SK-N-SH (cell line): ENCODE measurements at regions not wholly inside any gene's neighbourhood (a gene's known extent, or its start where the extent isn't known, plus 50 kb on each side); places are given as distances from the start of the nearest gene placed in this dataset.

Experiments used
- CTCF ChIA-PET: fragments of 300-600, 350-600 bp; formaldehyde crosslinking; extraction: SDS; loops from one replicate; lab custom pipeline; 2021; lab: Yijun Ruan, JAX
- POLR2A ChIA-PET: fragments of 350-600 bp; sonication (Branson Sonifier 250); formaldehyde crosslinking; extraction: SDS; loops from one replicate; lab custom pipeline; 2020; ENCODE audit warnings: antibody characterized with exemption, inconsistent platforms; lab: Yijun Ruan, JAX
- DNase-seq: peaks from one replicate; pipeline ENCODE4 v3.0.0; 2012
- H2AFZ ChIP-seq: fragments of 200-600 bp; sonication (generic); 2 replicates; pipeline ENCODE4 v1.8.1; 2016; ENCODE audit warnings: antibody characterized with exemption, mild to moderate bottlenecking, low read depth
- H3F3A ChIP-seq: fragments of 200-600 bp; sonication (generic); replicated peaks from 2 replicates; pipeline ENCODE3; 2016; ENCODE audit warnings: antibody characterized with exemption, mild to moderate bottlenecking; ENCODE audit not compliant: insufficient read depth
- H3K27ac ChIP-seq, 2 experiments: fragments of 200-500 bp in 1 of 2; fragments of 200-600 bp in 1 of 2; sonication (Bioruptor generic) in 1 of 2; sonication (generic), shearing (Covaris generic) in 1 of 2; 2 replicates each; pipeline versions ENCODE4 v1.5.1 to v1.6.1; 2014 to 2016; ENCODE audit warnings: low read depth in 2 of 2, inconsistent platforms in 1 of 2, low read length in 1 of 2, mild to moderate bottlenecking in 1 of 2, mixed read lengths in 1 of 2
- H3K27me3 ChIP-seq: fragments of 200-600 bp; sonication (generic), shearing (Covaris generic); 2 replicates; pipeline ENCODE4 v1.6.1; 2016; ENCODE audit warnings: mixed run types; ENCODE audit not compliant: insufficient read depth
- H3K36me3 ChIP-seq, 2 experiments: fragments of 200-500 bp in 1 of 2; fragments of 200-600 bp in 1 of 2; sonication (Bioruptor generic) in 1 of 2; sonication (generic) in 1 of 2; replicated peaks in 1 of 2; 2 replicates each; pipeline versions ENCODE3 to v1.5.1; 2014 to 2016; ENCODE audit warnings: low read length in 1 of 2, mild to moderate bottlenecking in 1 of 2; ENCODE audit not compliant: insufficient read depth in 2 of 2, control insufficient read depth in 1 of 2
- H3K4me1 ChIP-seq, 2 experiments: fragments of 200-500 bp in 1 of 2; fragments of 200-600 bp in 1 of 2; sonication (Bioruptor generic) in 1 of 2; sonication (generic), shearing (Covaris generic) in 1 of 2; 2 replicates each; pipeline versions ENCODE4 v1.5.1 to v1.6.1; 2014 to 2016; ENCODE audit warnings: low read depth in 1 of 2, low read length in 1 of 2, mixed run types in 1 of 2; ENCODE audit not compliant: insufficient read depth in 2 of 2, control insufficient read depth in 1 of 2
- H3K4me2 ChIP-seq: fragments of 200-600 bp; sonication (generic), shearing (Covaris generic); 2 replicates; pipeline ENCODE4 v1.6.1; 2017; ENCODE audit warnings: mixed run types
- H3K4me3 ChIP-seq, 2 experiments: fragments of 200-500 bp in 1 of 2; fragments of 200-600 bp in 1 of 2; sonication (Bioruptor generic) in 1 of 2; sonication (generic), shearing (Covaris generic) in 1 of 2; 2 replicates each; pipeline versions ENCODE4 v1.5.1 to v1.8.1; 2014 to 2016; ENCODE audit warnings: low read depth in 2 of 2, inconsistent platforms in 1 of 2, low read length in 1 of 2, mild to moderate bottlenecking in 1 of 2, mixed read lengths in 1 of 2, moderate library complexity in 1 of 2
- H3K79me2 ChIP-seq: fragments of 200-600 bp; sonication (generic); 2 replicates; pipeline ENCODE4 v1.8.1; 2017; ENCODE audit warnings: mild to moderate bottlenecking; ENCODE audit not compliant: insufficient read depth
- H3K9ac ChIP-seq: fragments of 200-600 bp; sonication (generic); 2 replicates; pipeline ENCODE4 v1.6.1; 2017; ENCODE audit warnings: mixed run types
- H3K9me2 ChIP-seq: fragments of 200-600 bp; sonication (generic); 2 replicates; pipeline ENCODE4 v1.6.1; 2017; ENCODE audit warnings: mixed run types
- H3K9me3 ChIP-seq: fragments of 200-600 bp; sonication (generic); 2 replicates; pipeline ENCODE4 v1.6.1; 2017; ENCODE audit warnings: mixed run types, mild to moderate bottlenecking, moderate library complexity
- H4K20me1 ChIP-seq: fragments of 200-600 bp; sonication (generic); 2 replicates; pipeline ENCODE4 v1.6.1; 2017; ENCODE audit warnings: mild to moderate bottlenecking, mixed run types; ENCODE audit not compliant: insufficient read depth
- EP300 ChIP-seq, 2 experiments: IDR thresholded peaks; 2 replicates each; pipeline versions ENCODE4 v1.4.0 to v1.6.1; 2012; ENCODE audit warnings: borderline replicate concordance in 1 of 2, low read depth in 1 of 2, low read length in 1 of 2
- FOSL2 ChIP-seq: IDR thresholded peaks from 2 replicates; pipeline ENCODE4 v1.4.0; 2012; ENCODE audit warnings: low read depth, mild to moderate bottlenecking, moderate library complexity, borderline replicate concordance
- GABPA ChIP-seq: IDR thresholded peaks from 2 replicates; pipeline ENCODE4 v1.4.0; 2012; ENCODE audit warnings: low read depth, mild to moderate bottlenecking
- GATA2 ChIP-seq: sonication (generic); formaldehyde crosslinking; IDR thresholded peaks from 2 replicates; pipeline ENCODE4 v1.5.0; 2020; ENCODE audit warnings: mild to moderate bottlenecking, missing genetic modification reagents
- MEF2A ChIP-seq: IDR thresholded peaks from 2 replicates; pipeline ENCODE4 v1.4.0; 2012; ENCODE audit warnings: low read depth, borderline replicate concordance
- MXI1 ChIP-seq: IDR thresholded peaks from 2 replicates; pipeline ENCODE4 v1.6.1; 2012; ENCODE audit warnings: mild to moderate bottlenecking, low read depth, low read length, improper control_type of control experiment
- RAD21 ChIP-seq: IDR thresholded peaks from 2 replicates; pipeline ENCODE4 v1.6.1; 2012; ENCODE audit warnings: mild to moderate bottlenecking, low read length
- RFX5 ChIP-seq: IDR thresholded peaks from 2 replicates; pipeline ENCODE4 v1.6.1; 2012; ENCODE audit warnings: mild to moderate bottlenecking, improper control_type of control experiment, low read length
- RXRA ChIP-seq: IDR thresholded peaks from 2 replicates; pipeline ENCODE4 v1.4.0; 2012; ENCODE audit warnings: low read depth, mild to moderate bottlenecking, borderline replicate concordance
- SIN3A ChIP-seq: IDR thresholded peaks from 2 replicates; pipeline ENCODE4 v1.6.1; 2012; ENCODE audit warnings: low read depth, mild to moderate bottlenecking, low read length, moderate library complexity, borderline replicate concordance
- TAF1 ChIP-seq: IDR thresholded peaks from 2 replicates; pipeline ENCODE4 v1.6.1; 2012; ENCODE audit warnings: low read depth, mild to moderate bottlenecking, low read length, moderate library complexity, borderline replicate concordance
- WGBS: methylation state at CpG from one replicate; pipeline ENCODE4 v1.1.6; 2017; ENCODE audit warnings: low lambda C conversion rate; 5-methylcytosine and 5-hydroxymethylcytosine counted together
- TF ChIP-seq, protein P1 (sequence below): IDR thresholded peaks from 2 replicates; pipeline ENCODE4 v1.4.0; 2012; ENCODE audit warnings: low read depth
- TF ChIP-seq, protein P2 (sequence below): fragments of 150-350 bp; IDR thresholded peaks from 2 replicates; pipeline ENCODE4 v1.6.1; 2017; ENCODE audit warnings: antibody characterized with exemption, low read length, low read depth, borderline replicate concordance
- TF ChIP-seq, protein P3 (sequence below): IDR thresholded peaks from 2 replicates; pipeline ENCODE4; 2012
- TF ChIP-seq, protein P4 (sequence below): IDR thresholded peaks from 2 replicates; pipeline ENCODE4 v1.6.1; 2012; ENCODE audit warnings: mild to moderate bottlenecking, low read depth, low read length, moderate library complexity
- TF ChIP-seq, protein P5 (sequence below): fragments of 150-350 bp; IDR thresholded peaks from 2 replicates; pipeline ENCODE4 v1.6.1; 2016; ENCODE audit warnings: mild to moderate bottlenecking, low read depth, low read length

DNA sequence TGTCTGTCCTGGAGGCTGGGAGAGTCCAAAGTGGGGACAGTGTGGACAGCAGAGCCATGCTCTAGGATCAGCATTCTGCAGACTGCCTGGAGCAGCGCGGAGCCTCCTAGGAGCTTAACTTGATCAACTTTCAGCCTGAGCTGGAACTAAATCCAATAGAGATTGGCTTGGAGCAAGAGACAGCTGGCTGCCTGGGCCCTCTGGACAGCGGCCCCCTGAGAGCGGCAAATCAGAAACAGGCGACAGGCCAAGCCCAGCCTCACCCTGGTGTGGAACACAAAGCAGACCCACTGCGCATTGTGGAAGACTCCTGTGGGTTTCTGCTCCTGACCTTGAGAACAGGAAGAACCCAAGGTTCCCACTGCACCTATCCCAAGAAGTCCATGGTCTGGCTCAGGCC, 462.2 kb downstream of the TSHZ3 start:
- no peaks in the 10 kb centered on the region for H3K9me2 ChIP-seq
- H3K4me1 ChIP-seq, result peaks cover 0 to 6% of the 10 kb centered on the region in 2 experiments; a peak in 1 of 4 replicates
- WGBS, result 59% methylated on average over 4 of the region's 6 CpGs
- H3K79me2 ChIP-seq, result no peaks in the 10 kb centered on the region
- no peak overlapping the region for H2AFZ ChIP-seq
- no peaks in the 10 kb centered on the region for H3K27me3 ChIP-seq
- no peaks in the 10 kb centered on the region for H4K20me1 ChIP-seq
- POLR2A ChIA-PET, result no interaction called here
- no peaks in the 10 kb centered on the region for H3F3A ChIP-seq
- H3K4me3 ChIP-seq, result no peak overlapping the region
- no peaks in the 10 kb centered on the region for H3K9me3 ChIP-seq
- TF ChIP-seq EP300 (IDR thresholded peaks at IDR 0.05; ENCODE audit: borderline replicate concordance in 1 of 2, low read depth in 1 of 2, low read length in 1 of 2), result no peak
- TF ChIP-seq MXI1, result no peak
- no peak for TF ChIP-seq GATA2 (CRISPR knock-in tag)
- no peak for TF ChIP-seq FOSL2
- TF ChIP-seq, protein P1, sequence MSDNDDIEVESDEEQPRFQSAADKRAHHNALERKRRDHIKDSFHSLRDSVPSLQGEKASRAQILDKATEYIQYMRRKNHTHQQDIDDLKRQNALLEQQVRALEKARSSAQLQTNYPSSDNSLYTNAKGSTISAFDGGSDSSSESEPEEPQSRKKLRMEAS, result no peak
- no peak for TF ChIP-seq SIN3A
- TF ChIP-seq TAF1, result no peak
- TF ChIP-seq, protein P2, sequence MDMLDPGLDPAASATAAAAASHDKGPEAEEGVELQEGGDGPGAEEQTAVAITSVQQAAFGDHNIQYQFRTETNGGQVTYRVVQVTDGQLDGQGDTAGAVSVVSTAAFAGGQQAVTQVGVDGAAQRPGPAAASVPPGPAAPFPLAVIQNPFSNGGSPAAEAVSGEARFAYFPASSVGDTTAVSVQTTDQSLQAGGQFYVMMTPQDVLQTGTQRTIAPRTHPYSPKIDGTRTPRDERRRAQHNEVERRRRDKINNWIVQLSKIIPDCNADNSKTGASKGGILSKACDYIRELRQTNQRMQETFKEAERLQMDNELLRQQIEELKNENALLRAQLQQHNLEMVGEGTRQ, result no peak
- TF ChIP-seq GABPA, result no peak
- TF ChIP-seq, protein P3, sequence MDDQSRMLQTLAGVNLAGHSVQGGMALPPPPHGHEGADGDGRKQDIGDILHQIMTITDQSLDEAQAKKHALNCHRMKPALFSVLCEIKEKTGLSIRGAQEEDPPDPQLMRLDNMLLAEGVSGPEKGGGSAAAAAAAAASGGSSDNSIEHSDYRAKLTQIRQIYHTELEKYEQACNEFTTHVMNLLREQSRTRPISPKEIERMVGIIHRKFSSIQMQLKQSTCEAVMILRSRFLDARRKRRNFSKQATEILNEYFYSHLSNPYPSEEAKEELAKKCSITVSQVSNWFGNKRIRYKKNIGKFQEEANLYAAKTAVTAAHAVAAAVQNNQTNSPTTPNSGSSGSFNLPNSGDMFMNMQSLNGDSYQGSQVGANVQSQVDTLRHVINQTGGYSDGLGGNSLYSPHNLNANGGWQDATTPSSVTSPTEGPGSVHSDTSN, result no peak
- TF ChIP-seq, protein P4, sequence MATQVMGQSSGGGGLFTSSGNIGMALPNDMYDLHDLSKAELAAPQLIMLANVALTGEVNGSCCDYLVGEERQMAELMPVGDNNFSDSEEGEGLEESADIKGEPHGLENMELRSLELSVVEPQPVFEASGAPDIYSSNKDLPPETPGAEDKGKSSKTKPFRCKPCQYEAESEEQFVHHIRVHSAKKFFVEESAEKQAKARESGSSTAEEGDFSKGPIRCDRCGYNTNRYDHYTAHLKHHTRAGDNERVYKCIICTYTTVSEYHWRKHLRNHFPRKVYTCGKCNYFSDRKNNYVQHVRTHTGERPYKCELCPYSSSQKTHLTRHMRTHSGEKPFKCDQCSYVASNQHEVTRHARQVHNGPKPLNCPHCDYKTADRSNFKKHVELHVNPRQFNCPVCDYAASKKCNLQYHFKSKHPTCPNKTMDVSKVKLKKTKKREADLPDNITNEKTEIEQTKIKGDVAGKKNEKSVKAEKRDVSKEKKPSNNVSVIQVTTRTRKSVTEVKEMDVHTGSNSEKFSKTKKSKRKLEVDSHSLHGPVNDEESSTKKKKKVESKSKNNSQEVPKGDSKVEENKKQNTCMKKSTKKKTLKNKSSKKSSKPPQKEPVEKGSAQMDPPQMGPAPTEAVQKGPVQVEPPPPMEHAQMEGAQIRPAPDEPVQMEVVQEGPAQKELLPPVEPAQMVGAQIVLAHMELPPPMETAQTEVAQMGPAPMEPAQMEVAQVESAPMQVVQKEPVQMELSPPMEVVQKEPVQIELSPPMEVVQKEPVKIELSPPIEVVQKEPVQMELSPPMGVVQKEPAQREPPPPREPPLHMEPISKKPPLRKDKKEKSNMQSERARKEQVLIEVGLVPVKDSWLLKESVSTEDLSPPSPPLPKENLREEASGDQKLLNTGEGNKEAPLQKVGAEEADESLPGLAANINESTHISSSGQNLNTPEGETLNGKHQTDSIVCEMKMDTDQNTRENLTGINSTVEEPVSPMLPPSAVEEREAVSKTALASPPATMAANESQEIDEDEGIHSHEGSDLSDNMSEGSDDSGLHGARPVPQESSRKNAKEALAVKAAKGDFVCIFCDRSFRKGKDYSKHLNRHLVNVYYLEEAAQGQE, result no peak
- TF ChIP-seq RXRA, result no peak
- TF ChIP-seq, protein P5, sequence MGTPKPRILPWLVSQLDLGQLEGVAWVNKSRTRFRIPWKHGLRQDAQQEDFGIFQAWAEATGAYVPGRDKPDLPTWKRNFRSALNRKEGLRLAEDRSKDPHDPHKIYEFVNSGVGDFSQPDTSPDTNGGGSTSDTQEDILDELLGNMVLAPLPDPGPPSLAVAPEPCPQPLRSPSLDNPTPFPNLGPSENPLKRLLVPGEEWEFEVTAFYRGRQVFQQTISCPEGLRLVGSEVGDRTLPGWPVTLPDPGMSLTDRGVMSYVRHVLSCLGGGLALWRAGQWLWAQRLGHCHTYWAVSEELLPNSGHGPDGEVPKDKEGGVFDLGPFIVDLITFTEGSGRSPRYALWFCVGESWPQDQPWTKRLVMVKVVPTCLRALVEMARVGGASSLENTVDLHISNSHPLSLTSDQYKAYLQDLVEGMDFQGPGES, result no peak
- TF ChIP-seq RFX5, result no peak
- TF ChIP-seq MEF2A, result no peak
- TF ChIP-seq RAD21, result no peak
- TF ChIP-seq, all 33 proteins: peak for 0
- Histone ChIP-seq H3K27ac (no peak overlapping the region; a peak in 1 of 4 replicates), H3K36me3 (no peaks in the 10 kb centered on the region), H3K9ac (no peak overlapping the region), H3K4me2 (no peak overlapping the region)
- CTCF ChIA-PET, result no interaction called here
- DNase-seq, result no peak
